ENCODE measurements at regions not wholly inside any gene's neighbourhood (a gene's known extent, or its start where the extent isn't known, plus 50 kb on each side); places are given as distances from the start of the nearest gene placed in this dataset.

DNA sequence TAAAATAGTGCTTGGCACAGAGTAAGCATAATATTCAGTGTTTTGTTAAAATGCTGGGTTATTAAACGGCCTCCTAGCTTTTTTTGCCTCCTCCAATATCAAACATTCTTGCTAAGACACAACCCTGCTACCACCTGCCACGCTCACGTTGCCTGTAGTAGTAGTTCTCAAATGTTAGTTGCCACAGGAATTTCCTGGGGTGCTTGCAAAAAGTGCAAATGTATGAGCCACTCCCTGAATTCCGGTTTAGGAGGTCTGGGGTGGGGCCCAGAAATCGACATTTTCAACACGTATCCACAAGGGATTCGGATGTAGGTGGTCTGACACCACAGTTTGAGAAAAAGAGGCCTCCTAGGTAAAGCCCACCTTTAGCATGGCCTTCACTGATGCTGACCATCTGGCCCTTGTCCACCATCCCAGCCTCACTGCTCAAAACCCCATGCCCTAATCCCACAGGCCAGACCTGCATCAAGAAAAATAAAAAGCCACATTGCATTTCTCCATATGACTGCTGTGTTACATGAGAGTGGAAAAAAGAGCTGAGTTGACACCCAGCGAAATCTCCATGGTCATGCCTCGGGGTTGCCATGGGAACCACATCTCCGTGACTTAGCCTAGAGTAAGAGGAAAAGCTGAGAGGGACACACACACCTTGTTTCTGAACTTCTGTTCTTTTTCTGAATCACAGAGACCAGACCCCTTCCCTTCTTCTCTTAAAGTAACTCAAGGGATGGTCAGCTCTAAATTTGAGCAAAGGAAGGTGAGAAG is 116.4 kb upstream of the HES1 start:
- no peak for TF ChIP-seq TAF1 (IDR thresholded peaks at IDR 0.05; ENCODE audit: low read depth, low read length)
- TF ChIP-seq POLR2AphosphoS5 (IDR thresholded peaks at IDR 0.05; ENCODE audit: low read depth, low read length), result no peak
- no peak for TF ChIP-seq POLR2A (IDR thresholded peaks at IDR 0.05; ENCODE audit: low read depth, low read length)
- no peak for TF ChIP-seq PAX5 (IDR thresholded peaks at IDR 0.05; ENCODE audit: insufficient read depth, low read length, severe bottlenecking)
- no peak for TF ChIP-seq SPI1 (IDR thresholded peaks at IDR 0.05; ENCODE audit: low read depth, low read length)
- no peak for TF ChIP-seq POU2F2 (IDR thresholded peaks at IDR 0.05; ENCODE audit: low read depth, low read length)
